GM23338 (cell line): ENCODE measurements at regions not wholly inside any gene's neighbourhood (a gene's known extent, or its start where the extent isn't known, plus 50 kb on each side); places are given as distances from the start of the nearest gene placed in this dataset.

Source experiments
- ATAC-seq: fragments of 200-7000 bp; cut with Tn5 transposase; 3 replicates; pipeline ENCODE4 v1.9.1; 2020
- DNase-seq: peaks from one replicate; pipeline ENCODE4 v3.0.0-alpha.2; 2015; ENCODE audit warnings: low spot score
- H2AFZ ChIP-seq: fragments of 200-600 bp; sonication (generic); 2 replicates; pipeline ENCODE4 v1.8.0; 2016; ENCODE audit warnings: antibody characterized with exemption, mild to moderate bottlenecking, moderate library complexity
- H3F3A ChIP-seq: fragments of 200-600 bp; sonication (generic); replicated peaks from 2 replicates; pipeline ENCODE4 v1.8.0; 2017; ENCODE audit warnings: antibody characterized with exemption, mixed run types, low read depth
- H3K27ac ChIP-seq: fragments of 200-600 bp; sonication (generic); 2 replicates; pipeline ENCODE4 v1.6.1; 2016; ENCODE audit warnings: low read depth
- H3K27me3 ChIP-seq: fragments of 200-600 bp; sonication (generic); 2 replicates; pipeline ENCODE4 v1.8.0; 2016; ENCODE audit warnings: mild to moderate bottlenecking, mixed run types, moderate library complexity; ENCODE audit not compliant: insufficient read depth
- H3K36me3 ChIP-seq: fragments of 200-600 bp; sonication (generic); 2 replicates; pipeline ENCODE4 v1.8.0; 2016; ENCODE audit warnings: mild to moderate bottlenecking; ENCODE audit not compliant: insufficient read depth
- H3K4me1 ChIP-seq: fragments of 200-600 bp; sonication (generic); 2 replicates; pipeline ENCODE4 v1.8.0; 2016; ENCODE audit warnings: mild to moderate bottlenecking, moderate library complexity; ENCODE audit not compliant: insufficient read depth
- H3K4me2 ChIP-seq: fragments of 200-600 bp; sonication (generic); 2 replicates; pipeline ENCODE4 v1.7.1; 2017; ENCODE audit warnings: mixed run types
- H3K4me3 ChIP-seq: fragments of 200-600 bp; sonication (generic); 2 replicates; pipeline ENCODE4 v1.6.1; 2016; ENCODE audit warnings: mixed run types
- H3K79me2 ChIP-seq: fragments of 200-600 bp; sonication (generic); replicated peaks from 2 replicates; pipeline ENCODE4 v1.8.0; 2017; ENCODE audit warnings: mild to moderate bottlenecking; ENCODE audit not compliant: insufficient read depth
- H3K9me2 ChIP-seq: fragments of 200-600 bp; sonication (generic); 2 replicates; pipeline ENCODE4 v1.8.0; 2017; ENCODE audit not compliant: insufficient read depth
- H4K20me1 ChIP-seq: fragments of 200-600 bp; sonication (generic); replicated peaks from 2 replicates; pipeline ENCODE4 v1.8.0; 2017; ENCODE audit warnings: mild to moderate bottlenecking; ENCODE audit not compliant: insufficient read depth
- H3K27ac Mint-ChIP-seq: 2 replicates; pipeline ENCODE4 v1.8.0; 2020; ENCODE audit warnings: inconsistent platforms, mild to moderate bottlenecking, moderate library complexity, mixed read lengths
- H3K27me3 Mint-ChIP-seq: 3 replicates; pipeline ENCODE4 v1.8.0; 2022; ENCODE audit warnings: low read depth, mild to moderate bottlenecking, moderate library complexity, mixed read lengths, inconsistent platforms; ENCODE audit not compliant: insufficient read depth, poor library complexity
- H3K36me3 Mint-ChIP-seq: 3 replicates; pipeline ENCODE4 v1.8.0; 2021; ENCODE audit warnings: low read depth, mild to moderate bottlenecking, inconsistent platforms, moderate library complexity, mixed read lengths
- H3K4me1 Mint-ChIP-seq: 3 replicates; pipeline ENCODE4 v1.8.0; 2020; ENCODE audit warnings: mild to moderate bottlenecking, inconsistent platforms, mixed read lengths
- H3K4me3 Mint-ChIP-seq: 3 replicates; pipeline ENCODE4 v1.8.0; 2021; ENCODE audit warnings: moderate library complexity, mild to moderate bottlenecking, inconsistent platforms, mixed read lengths
- H3K9me3 Mint-ChIP-seq: 3 replicates; pipeline ENCODE4 v1.8.0; 2020; ENCODE audit warnings: moderate library complexity, mild to moderate bottlenecking, inconsistent platforms, mixed read lengths
- CREB1 ChIP-seq: fragments of 250-450 bp; sonication (Bioruptor Pico); IDR thresholded peaks from 2 replicates; pipeline ENCODE4 v1.5.0; 2020; ENCODE audit warnings: low read depth, mild to moderate bottlenecking, moderate library complexity
- EZH2 ChIP-seq: fragments of 200-600 bp; sonication (generic); IDR thresholded peaks from one replicate; pipeline ENCODE4 v1.8.0; 2017; ENCODE audit warnings: antibody characterized with exemption, mild to moderate bottlenecking, low read depth; ENCODE audit not compliant: unreplicated experiment
- EZH2phosphoT487 ChIP-seq: fragments of 200-600 bp; sonication (generic); IDR thresholded peaks from one replicate; pipeline ENCODE4 v1.8.1; 2018; ENCODE audit warnings: antibody characterized with exemption; ENCODE audit not compliant: unreplicated experiment
- JUNB ChIP-seq: IDR thresholded peaks from one replicate; pipeline ENCODE4 v1.6.1; 2016; ENCODE audit warnings: antibody characterized with exemption; ENCODE audit not compliant: unreplicated experiment
- NANOG ChIP-seq: IDR thresholded peaks from 2 replicates; pipeline ENCODE4 v1.6.1; 2016; ENCODE audit warnings: antibody characterized with exemption, borderline replicate concordance
- POLR2AphosphoS5 ChIP-seq: IDR thresholded peaks from 2 replicates; pipeline ENCODE4 v1.6.1; 2016; ENCODE audit warnings: antibody characterized with exemption, low read depth
- STAT1 ChIP-seq: IDR thresholded peaks from one replicate; pipeline ENCODE4 v1.6.1; 2016; ENCODE audit warnings: antibody characterized with exemption; ENCODE audit not compliant: unreplicated experiment
- ZNF114 ChIP-seq: fragments of 250-450 bp; sonication (Bioruptor Pico); IDR thresholded peaks from 2 replicates; pipeline ENCODE4 v1.5.0; 2020; ENCODE audit warnings: mild to moderate bottlenecking, moderate library complexity
- ZNF331 ChIP-seq: fragments of 250-450 bp; sonication (Bioruptor Pico); IDR thresholded peaks from 2 replicates; pipeline ENCODE4 v1.5.0; 2020; ENCODE audit warnings: low read depth, mild to moderate bottlenecking, moderate library complexity
- TF ChIP-seq, protein P1 (sequence below): IDR thresholded peaks from 2 replicates; pipeline ENCODE4 v1.6.1; 2016; ENCODE audit warnings: antibody characterized with exemption
- TF ChIP-seq, protein P2 (sequence below): IDR thresholded peaks from one replicate; pipeline ENCODE4 v1.6.1; 2018; ENCODE audit warnings: antibody characterized with exemption; ENCODE audit not compliant: unreplicated experiment
- TF ChIP-seq, protein P3 (sequence below): fragments of 250-450 bp; sonication (Bioruptor Pico); IDR thresholded peaks from 2 replicates; pipeline ENCODE4 v1.5.0; 2020; ENCODE audit warnings: mild to moderate bottlenecking, moderate library complexity
- TF ChIP-seq, protein P4 (sequence below), 2 experiments: fragments of 200-600 bp in 1 of 2; sonication (generic) in 1 of 2; conservative IDR thresholded peaks; 2 replicates each; pipeline versions ENCODE4 v1.5.1 to v1.6.1; 2016 to 2017; ENCODE audit warnings: antibody characterized with exemption in 2 of 2, low read depth in 2 of 2, mild to moderate bottlenecking in 2 of 2, moderate library complexity in 1 of 2

DNA sequence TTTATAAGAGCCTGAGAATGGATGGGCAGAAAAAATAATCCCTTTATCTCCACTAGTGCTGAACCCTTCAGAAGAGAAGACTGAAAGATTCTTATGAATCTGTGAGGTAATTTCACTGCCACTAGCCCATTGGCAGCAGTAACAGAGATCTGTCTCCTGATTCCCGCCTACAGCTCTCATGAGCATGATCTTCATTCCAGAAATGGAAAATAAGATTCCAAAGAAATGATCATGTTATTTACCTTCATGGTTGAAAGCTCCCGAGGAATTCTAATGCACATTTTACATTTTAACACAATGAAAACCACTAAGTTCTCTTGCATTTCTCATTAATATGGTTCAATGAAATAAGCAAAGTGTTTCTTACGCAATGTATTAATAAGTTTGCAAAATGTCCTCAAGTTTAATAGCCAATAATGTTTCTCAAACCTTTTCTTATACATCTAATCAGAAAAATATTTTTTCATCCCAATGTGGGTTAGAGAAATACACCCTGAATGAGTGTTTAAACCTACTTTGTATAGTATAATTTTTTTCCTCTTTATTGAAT is 905.6 kb downstream of the TMEM182 start (continued):
- TF ChIP-seq POLR2AphosphoS5 (no peak), STAT1 (no peak)
- TF ChIP-seq, protein P1, sequence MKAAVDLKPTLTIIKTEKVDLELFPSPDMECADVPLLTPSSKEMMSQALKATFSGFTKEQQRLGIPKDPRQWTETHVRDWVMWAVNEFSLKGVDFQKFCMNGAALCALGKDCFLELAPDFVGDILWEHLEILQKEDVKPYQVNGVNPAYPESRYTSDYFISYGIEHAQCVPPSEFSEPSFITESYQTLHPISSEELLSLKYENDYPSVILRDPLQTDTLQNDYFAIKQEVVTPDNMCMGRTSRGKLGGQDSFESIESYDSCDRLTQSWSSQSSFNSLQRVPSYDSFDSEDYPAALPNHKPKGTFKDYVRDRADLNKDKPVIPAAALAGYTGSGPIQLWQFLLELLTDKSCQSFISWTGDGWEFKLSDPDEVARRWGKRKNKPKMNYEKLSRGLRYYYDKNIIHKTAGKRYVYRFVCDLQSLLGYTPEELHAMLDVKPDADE, result no peak

DNA sequence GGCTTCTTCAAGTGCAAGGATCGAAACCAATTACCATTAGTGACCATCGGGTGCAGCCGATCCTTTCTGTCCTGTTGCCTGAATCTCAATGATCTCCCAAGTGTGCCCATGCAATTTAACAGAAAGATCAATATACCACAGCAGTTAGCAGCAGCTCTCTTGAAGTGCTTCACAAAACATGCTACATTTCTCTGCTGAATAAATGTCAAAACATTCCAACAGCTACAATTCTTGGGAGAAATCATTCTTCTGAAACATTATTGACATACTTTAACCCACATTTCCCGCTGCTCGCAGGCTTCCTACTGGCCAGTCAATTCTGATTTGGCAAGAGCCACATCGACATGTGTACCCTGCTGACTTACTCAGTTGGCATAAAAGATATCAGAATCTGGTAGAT is 907.7 kb downstream of the TMEM182 start:
- no peaks in the 10 kb centered on the region for H3K4me1 ChIP-seq
- no peak overlapping the region for H3K4me3 Mint-ChIP-seq
- H3K27ac Mint-ChIP-seq, result no peak overlapping the region
- no peaks in the 10 kb centered on the region for H3F3A ChIP-seq
- DNase-seq, result no peak
- H3K4me2 ChIP-seq, result no peak overlapping the region
- no peaks in the 10 kb centered on the region for H4K20me1 ChIP-seq
- no peaks in the 10 kb centered on the region for H3K79me2 ChIP-seq
- no peaks in the 10 kb centered on the region for H3K27me3 ChIP-seq
- ATAC-seq, result no peak
- no peaks in the 10 kb centered on the region for H3K36me3 Mint-ChIP-seq
- peaks cover 8% of the 10 kb centered on the region; the same call in 2 of the 3 replicates for H3K4me1 Mint-ChIP-seq
- peak overlapping the region; percentile 45; the same call in 1 of the 2 replicates for H2AFZ ChIP-seq
- no peak overlapping the region for H3K4me3 ChIP-seq
- no peaks in the 10 kb centered on the region for H3K9me3 Mint-ChIP-seq
- no peaks in the 10 kb centered on the region for H3K36me3 ChIP-seq
- no peaks in the 10 kb centered on the region for H3K27me3 Mint-ChIP-seq
- H3K9me2 ChIP-seq, result no peaks in the 10 kb centered on the region
- H3K27ac ChIP-seq, result no peak overlapping the region
- no peak for TF ChIP-seq NANOG
- no peak for TF ChIP-seq JUNB
- TF ChIP-seq, protein P2, sequence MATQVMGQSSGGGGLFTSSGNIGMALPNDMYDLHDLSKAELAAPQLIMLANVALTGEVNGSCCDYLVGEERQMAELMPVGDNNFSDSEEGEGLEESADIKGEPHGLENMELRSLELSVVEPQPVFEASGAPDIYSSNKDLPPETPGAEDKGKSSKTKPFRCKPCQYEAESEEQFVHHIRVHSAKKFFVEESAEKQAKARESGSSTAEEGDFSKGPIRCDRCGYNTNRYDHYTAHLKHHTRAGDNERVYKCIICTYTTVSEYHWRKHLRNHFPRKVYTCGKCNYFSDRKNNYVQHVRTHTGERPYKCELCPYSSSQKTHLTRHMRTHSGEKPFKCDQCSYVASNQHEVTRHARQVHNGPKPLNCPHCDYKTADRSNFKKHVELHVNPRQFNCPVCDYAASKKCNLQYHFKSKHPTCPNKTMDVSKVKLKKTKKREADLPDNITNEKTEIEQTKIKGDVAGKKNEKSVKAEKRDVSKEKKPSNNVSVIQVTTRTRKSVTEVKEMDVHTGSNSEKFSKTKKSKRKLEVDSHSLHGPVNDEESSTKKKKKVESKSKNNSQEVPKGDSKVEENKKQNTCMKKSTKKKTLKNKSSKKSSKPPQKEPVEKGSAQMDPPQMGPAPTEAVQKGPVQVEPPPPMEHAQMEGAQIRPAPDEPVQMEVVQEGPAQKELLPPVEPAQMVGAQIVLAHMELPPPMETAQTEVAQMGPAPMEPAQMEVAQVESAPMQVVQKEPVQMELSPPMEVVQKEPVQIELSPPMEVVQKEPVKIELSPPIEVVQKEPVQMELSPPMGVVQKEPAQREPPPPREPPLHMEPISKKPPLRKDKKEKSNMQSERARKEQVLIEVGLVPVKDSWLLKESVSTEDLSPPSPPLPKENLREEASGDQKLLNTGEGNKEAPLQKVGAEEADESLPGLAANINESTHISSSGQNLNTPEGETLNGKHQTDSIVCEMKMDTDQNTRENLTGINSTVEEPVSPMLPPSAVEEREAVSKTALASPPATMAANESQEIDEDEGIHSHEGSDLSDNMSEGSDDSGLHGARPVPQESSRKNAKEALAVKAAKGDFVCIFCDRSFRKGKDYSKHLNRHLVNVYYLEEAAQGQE, result no peak
- TF ChIP-seq CREB1, result no peak
- TF ChIP-seq ZNF331, result no peak
- no peak for TF ChIP-seq EZH2
- no peak for TF ChIP-seq EZH2phosphoT487
- TF ChIP-seq, protein P3, sequence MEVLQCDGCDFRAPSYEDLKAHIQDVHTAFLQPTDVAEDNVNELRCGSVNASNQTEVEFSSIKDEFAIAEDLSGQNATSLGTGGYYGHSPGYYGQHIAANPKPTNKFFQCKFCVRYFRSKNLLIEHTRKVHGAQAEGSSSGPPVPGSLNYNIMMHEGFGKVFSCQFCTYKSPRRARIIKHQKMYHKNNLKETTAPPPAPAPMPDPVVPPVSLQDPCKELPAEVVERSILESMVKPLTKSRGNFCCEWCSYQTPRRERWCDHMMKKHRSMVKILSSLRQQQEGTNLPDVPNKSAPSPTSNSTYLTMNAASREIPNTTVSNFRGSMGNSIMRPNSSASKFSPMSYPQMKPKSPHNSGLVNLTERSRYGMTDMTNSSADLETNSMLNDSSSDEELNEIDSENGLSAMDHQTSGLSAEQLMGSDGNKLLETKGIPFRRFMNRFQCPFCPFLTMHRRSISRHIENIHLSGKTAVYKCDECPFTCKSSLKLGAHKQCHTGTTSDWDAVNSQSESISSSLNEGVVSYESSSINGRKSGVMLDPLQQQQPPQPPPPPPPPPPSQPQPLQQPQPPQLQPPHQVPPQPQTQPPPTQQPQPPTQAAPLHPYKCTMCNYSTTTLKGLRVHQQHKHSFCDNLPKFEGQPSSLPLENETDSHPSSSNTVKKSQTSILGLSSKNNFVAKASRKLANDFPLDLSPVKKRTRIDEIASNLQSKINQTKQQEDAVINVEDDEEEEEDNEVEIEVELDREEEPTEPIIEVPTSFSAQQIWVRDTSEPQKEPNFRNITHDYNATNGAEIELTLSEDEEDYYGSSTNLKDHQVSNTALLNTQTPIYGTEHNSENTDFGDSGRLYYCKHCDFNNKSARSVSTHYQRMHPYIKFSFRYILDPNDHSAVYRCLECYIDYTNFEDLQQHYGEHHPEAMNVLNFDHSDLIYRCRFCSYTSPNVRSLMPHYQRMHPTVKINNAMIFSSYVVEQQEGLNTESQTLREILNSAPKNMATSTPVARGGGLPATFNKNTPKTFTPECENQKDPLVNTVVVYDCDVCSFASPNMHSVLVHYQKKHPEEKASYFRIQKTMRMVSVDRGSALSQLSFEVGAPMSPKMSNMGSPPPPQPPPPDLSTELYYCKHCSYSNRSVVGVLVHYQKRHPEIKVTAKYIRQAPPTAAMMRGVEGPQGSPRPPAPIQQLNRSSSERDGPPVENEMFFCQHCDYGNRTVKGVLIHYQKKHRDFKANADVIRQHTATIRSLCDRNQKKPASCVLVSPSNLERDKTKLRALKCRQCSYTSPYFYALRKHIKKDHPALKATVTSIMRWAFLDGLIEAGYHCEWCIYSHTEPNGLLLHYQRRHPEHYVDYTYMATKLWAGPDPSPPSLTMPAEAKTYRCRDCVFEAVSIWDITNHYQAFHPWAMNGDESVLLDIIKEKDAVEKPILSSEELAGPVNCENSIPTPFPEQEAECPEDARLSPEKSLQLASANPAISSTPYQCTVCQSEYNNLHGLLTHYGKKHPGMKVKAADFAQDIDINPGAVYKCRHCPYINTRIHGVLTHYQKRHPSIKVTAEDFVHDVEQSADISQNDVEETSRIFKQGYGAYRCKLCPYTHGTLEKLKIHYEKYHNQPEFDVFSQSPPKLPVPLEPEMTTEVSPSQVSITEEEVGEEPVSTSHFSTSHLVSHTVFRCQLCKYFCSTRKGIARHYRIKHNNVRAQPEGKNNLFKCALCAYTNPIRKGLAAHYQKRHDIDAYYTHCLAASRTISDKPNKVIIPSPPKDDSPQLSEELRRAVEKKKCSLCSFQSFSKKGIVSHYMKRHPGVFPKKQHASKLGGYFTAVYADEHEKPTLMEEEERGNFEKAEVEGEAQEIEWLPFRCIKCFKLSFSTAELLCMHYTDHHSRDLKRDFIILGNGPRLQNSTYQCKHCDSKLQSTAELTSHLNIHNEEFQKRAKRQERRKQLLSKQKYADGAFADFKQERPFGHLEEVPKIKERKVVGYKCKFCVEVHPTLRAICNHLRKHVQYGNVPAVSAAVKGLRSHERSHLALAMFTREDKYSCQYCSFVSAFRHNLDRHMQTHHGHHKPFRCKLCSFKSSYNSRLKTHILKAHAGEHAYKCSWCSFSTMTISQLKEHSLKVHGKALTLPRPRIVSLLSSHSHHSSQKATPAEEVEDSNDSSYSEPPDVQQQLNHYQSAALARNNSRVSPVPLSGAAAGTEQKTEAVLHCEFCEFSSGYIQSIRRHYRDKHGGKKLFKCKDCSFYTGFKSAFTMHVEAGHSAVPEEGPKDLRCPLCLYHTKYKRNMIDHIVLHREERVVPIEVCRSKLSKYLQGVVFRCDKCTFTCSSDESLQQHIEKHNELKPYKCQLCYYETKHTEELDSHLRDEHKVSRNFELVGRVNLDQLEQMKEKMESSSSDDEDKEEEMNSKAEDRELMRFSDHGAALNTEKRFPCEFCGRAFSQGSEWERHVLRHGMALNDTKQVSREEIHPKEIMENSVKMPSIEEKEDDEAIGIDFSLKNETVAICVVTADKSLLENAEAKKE (CRISPR knock-in tag), result no peak
- TF ChIP-seq STAT1, result no peak
- TF ChIP-seq POLR2AphosphoS5, result no peak
- TF ChIP-seq ZNF114, result no peak
- TF ChIP-seq, protein P4, sequence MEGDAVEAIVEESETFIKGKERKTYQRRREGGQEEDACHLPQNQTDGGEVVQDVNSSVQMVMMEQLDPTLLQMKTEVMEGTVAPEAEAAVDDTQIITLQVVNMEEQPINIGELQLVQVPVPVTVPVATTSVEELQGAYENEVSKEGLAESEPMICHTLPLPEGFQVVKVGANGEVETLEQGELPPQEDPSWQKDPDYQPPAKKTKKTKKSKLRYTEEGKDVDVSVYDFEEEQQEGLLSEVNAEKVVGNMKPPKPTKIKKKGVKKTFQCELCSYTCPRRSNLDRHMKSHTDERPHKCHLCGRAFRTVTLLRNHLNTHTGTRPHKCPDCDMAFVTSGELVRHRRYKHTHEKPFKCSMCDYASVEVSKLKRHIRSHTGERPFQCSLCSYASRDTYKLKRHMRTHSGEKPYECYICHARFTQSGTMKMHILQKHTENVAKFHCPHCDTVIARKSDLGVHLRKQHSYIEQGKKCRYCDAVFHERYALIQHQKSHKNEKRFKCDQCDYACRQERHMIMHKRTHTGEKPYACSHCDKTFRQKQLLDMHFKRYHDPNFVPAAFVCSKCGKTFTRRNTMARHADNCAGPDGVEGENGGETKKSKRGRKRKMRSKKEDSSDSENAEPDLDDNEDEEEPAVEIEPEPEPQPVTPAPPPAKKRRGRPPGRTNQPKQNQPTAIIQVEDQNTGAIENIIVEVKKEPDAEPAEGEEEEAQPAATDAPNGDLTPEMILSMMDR (conservative IDR thresholded peaks at IDR 0.05; ENCODE audit: low read depth in 2 of 2), result no peak
